Neuronal stem cell (in vitro differentiated cells): ENCODE measurements at regions not wholly inside any gene's neighbourhood (a gene's known extent, or its start where the extent isn't known, plus 50 kb on each side); places are given as distances from the start of the nearest gene placed in this dataset.

Experiments
- DNase-seq: peaks from one replicate; pipeline ENCODE4 v3.0.0-alpha.2; 2013; ENCODE audit warnings: low spot score
- H2AFZ ChIP-seq: one replicate; pipeline ENCODE4 v1.6.1; 2013; ENCODE audit warnings: mild to moderate bottlenecking, low read length, inconsistent platforms
- H2AK5ac ChIP-seq: 2 replicates; pipeline ENCODE4 v1.6.1; 2013; ENCODE audit warnings: low read depth, mild to moderate bottlenecking, inconsistent platforms, low read length, moderate library complexity, mixed read lengths
- H2BK120ac ChIP-seq: 2 replicates; pipeline ENCODE4 v1.6.1; 2013; ENCODE audit warnings: low read depth, mild to moderate bottlenecking, inconsistent platforms, low read length, moderate library complexity, mixed read lengths
- H2BK12ac ChIP-seq: one replicate; pipeline ENCODE4 v1.6.1; 2013; ENCODE audit warnings: low read length, inconsistent platforms
- H2BK15ac ChIP-seq: 2 replicates; pipeline ENCODE4 v1.6.1; 2013; ENCODE audit warnings: mild to moderate bottlenecking, low read length, inconsistent platforms, mixed read lengths
- H2BK5ac ChIP-seq: one replicate; pipeline ENCODE4 v1.6.1; 2013; ENCODE audit warnings: inconsistent platforms, mild to moderate bottlenecking, low read length, moderate library complexity
- H3K14ac ChIP-seq: one replicate; pipeline ENCODE4 v1.6.1; 2013; ENCODE audit warnings: low read length, inconsistent platforms
- H3K18ac ChIP-seq: 2 replicates; pipeline ENCODE4 v1.6.1; 2013; ENCODE audit warnings: low read length, inconsistent platforms
- H3K23ac ChIP-seq: 2 replicates; pipeline ENCODE4 v1.6.1; 2013; ENCODE audit warnings: low read depth, mild to moderate bottlenecking, mixed read lengths, low read length, inconsistent platforms; ENCODE audit not compliant: poor library complexity
- H3K27ac ChIP-seq: replicated peaks from 3 replicates; pipeline ENCODE4 v1.5.1; 2013; ENCODE audit warnings: low read length, inconsistent platforms
- H3K27me3 ChIP-seq, 3 experiments: 2 replicates each; pipeline ENCODE4 v1.6.1; 2013; ENCODE audit warnings: low read length in 3 of 3, mild to moderate bottlenecking in 2 of 3, inconsistent platforms in 1 of 3, low read depth in 1 of 3, mixed read lengths in 1 of 3, moderate library complexity in 1 of 3; ENCODE audit not compliant: control insufficient read depth in 3 of 3, insufficient read depth in 3 of 3
- H3K36me3 ChIP-seq, 2 donors: replicated peaks in 1 of 2; 2 replicates each; pipeline ENCODE4 v1.6.1; 2013; ENCODE audit warnings: low read length in 2 of 2; ENCODE audit not compliant: control insufficient read depth in 2 of 2, insufficient read depth in 2 of 2
- H3K4ac ChIP-seq: 2 replicates; pipeline ENCODE4 v1.6.1; 2013; ENCODE audit warnings: inconsistent platforms, mild to moderate bottlenecking, low read length, moderate library complexity
- H3K4me1 ChIP-seq, 2 donors: 1 replicate in 1 of 2; 2 replicates in 1 of 2; pipeline ENCODE4 v1.6.1; 2013; ENCODE audit warnings: low read length in 2 of 2, low read depth in 1 of 2; ENCODE audit not compliant: control insufficient read depth in 2 of 2, insufficient read depth in 1 of 2
- H3K4me2 ChIP-seq: one replicate; pipeline ENCODE4 v1.6.1; 2013; ENCODE audit warnings: mild to moderate bottlenecking, low read length, inconsistent platforms; ENCODE audit not compliant: insufficient read depth, poor library complexity, severe bottlenecking
- H3K4me3 ChIP-seq, 2 donors: 2 replicates each; pipeline ENCODE4 v1.5.1; 2013; ENCODE audit warnings: low read length in 2 of 2, mild to moderate bottlenecking in 2 of 2, inconsistent platforms in 1 of 2, moderate library complexity in 1 of 2
- H3K79me1 ChIP-seq: one replicate; pipeline ENCODE4 v1.6.1; 2013; ENCODE audit warnings: low read depth, mild to moderate bottlenecking, inconsistent platforms, low read length, moderate library complexity
- H3K9ac ChIP-seq: one replicate; pipeline ENCODE4 v1.6.1; 2013; ENCODE audit warnings: mild to moderate bottlenecking, low read depth, low read length, inconsistent platforms; ENCODE audit not compliant: poor library complexity
- H3K9me3 ChIP-seq, 2 donors: replicated peaks in 1 of 2; 2 replicates each; pipeline versions ENCODE3 to v1.6.1; 2013; ENCODE audit warnings: low read length in 2 of 2, mild to moderate bottlenecking in 2 of 2, inconsistent platforms in 1 of 2, low read depth in 1 of 2, mixed read lengths in 1 of 2, moderate library complexity in 1 of 2; ENCODE audit not compliant: control insufficient read depth in 2 of 2, insufficient read depth in 1 of 2
- H4K8ac ChIP-seq: one replicate; pipeline ENCODE4 v1.6.1; 2013; ENCODE audit warnings: low read depth, mild to moderate bottlenecking, inconsistent platforms, low read length, moderate library complexity
- H4K91ac ChIP-seq: one replicate; pipeline ENCODE4 v1.6.1; 2013; ENCODE audit warnings: low read length, low read depth, mild to moderate bottlenecking, inconsistent platforms; ENCODE audit not compliant: poor library complexity
- WGBS, 2 donors: extraction: QIAGEN DNeasy Blood & Tissue Kit; methylation state at CpG; one replicate each; pipeline ENCODE4 v1.1.7; 2013; ENCODE audit warnings: missing lambda C conversion rate in 2 of 2, mixed read lengths in 1 of 2; ENCODE audit not compliant: insufficient read length in 2 of 2, insufficient replicate concordance in 1 of 2; ENCODE audit errors: extremely low coverage in 2 of 2; 5-methylcytosine and 5-hydroxymethylcytosine counted together

DNA sequence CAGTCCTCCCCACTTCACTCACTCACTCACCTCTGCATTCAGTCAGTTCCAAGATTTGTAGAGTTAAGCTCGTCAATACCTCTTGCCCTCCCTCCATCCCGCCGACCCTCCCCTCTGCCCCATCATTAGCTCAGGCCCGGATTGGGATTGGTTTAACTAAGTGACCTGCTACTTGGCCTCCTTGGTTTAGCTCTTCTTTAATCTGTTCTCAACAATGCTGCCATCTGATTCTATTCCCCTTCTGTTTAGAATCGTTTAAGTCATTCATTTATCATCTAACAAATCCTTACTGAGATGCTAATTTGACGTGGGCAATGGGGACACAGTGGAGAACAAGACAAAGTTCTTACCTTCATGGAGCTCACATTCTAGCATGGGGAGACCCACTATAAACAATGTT lies 204.6 kb downstream of the MTX2 start:
- Histone ChIP-seq H3K23ac (no peak overlapping the region), H4K8ac (no peak overlapping the region), H2AFZ (no peak overlapping the region), H3K9me3 (no peaks in the 10 kb centered on the region), H3K27ac (no peak overlapping the region), H3K14ac (no peak overlapping the region), H2BK12ac (no peak overlapping the region), H2BK15ac (no peak overlapping the region), H2AK5ac (no peak overlapping the region), H3K4me1 (no peaks in the 10 kb centered on the region), H2BK120ac (no peak overlapping the region), H3K79me1 (no peaks in the 10 kb centered on the region), H3K27me3 (no peaks in the 10 kb centered on the region), H4K91ac (no peak overlapping the region), H3K4ac (no peak overlapping the region), H3K18ac (no peak overlapping the region), H3K9ac (no peak overlapping the region), H3K4me3 (no peak overlapping the region), H3K36me3 (no peaks in the 10 kb centered on the region), H3K4me2 (no peak overlapping the region), H2BK5ac (no peak overlapping the region)
- DNase-seq, result no peak
- no CpG with 5 or more reads among the region's 6 CpGs for WGBS, 2 donors

- no peak overlapping the region for H3K4me3 ChIP-seq
- DNase-seq, result no peak
- no peak overlapping the region for H3K23ac ChIP-seq
- no peak overlapping the region for H2AK5ac ChIP-seq
- WGBS, 2 donors, result no CpG with 5 or more reads among the region's 1 CpG
- H3K18ac ChIP-seq, result no peak overlapping the region
- no peak overlapping the region for H3K9ac ChIP-seq
- no peak overlapping the region for H4K91ac ChIP-seq
- H3K4me1 ChIP-seq, result no peaks in the 10 kb centered on the region
- H4K8ac ChIP-seq, result no peak overlapping the region
- H2AFZ ChIP-seq, result no peak overlapping the region
- H2BK120ac ChIP-seq, result no peak overlapping the region
- H3K27ac ChIP-seq, result no peak overlapping the region
- H2BK15ac ChIP-seq, result no peak overlapping the region
- H3K27me3 ChIP-seq, result no peaks in the 10 kb centered on the region
- H3K36me3 ChIP-seq, result no peaks in the 10 kb centered on the region
- no peak overlapping the region for H2BK12ac ChIP-seq
- no peaks in the 10 kb centered on the region for H3K9me3 ChIP-seq
- no peak overlapping the region for H3K4me2 ChIP-seq
- H2BK5ac ChIP-seq, result no peak overlapping the region
- no peak overlapping the region for H3K14ac ChIP-seq
- H3K4ac ChIP-seq, result no peak overlapping the region
- H3K79me1 ChIP-seq, result no peaks in the 10 kb centered on the region
Measured at GRCh38 chr2:176477336-176477735, 208.1 kb downstream of the MTX2 start.

DNA sequence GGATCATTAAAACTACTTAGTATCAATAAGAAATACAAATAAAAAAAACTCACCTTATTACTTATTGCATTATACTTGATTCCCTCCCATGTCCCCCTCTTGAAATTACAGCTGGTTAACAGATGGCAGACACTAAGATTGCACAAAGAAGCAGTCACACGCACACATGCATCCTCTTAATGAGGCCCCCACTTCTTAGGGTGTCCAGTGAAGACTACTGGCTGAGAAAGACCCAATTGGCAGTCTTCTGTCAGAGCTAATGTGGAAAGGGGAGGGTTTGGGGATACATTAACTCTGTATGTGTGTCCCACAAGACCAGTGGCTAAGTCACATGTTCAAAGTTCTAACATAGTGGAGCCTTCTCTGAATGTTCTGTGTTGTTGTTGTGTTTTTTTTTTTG lies 210.7 kb downstream of the MTX2 start:
- no peak overlapping the region for H3K9ac ChIP-seq
- no peak overlapping the region for H3K23ac ChIP-seq
- no peak overlapping the region for H4K8ac ChIP-seq
- H3K4me3 ChIP-seq, result no peak overlapping the region
- no peak overlapping the region for H3K4me2 ChIP-seq
- H3K4ac ChIP-seq, result no peak overlapping the region
- no peak overlapping the region for H2AFZ ChIP-seq
- H2BK120ac ChIP-seq, result no peak overlapping the region
- H2AK5ac ChIP-seq, result no peak overlapping the region
- H3K79me1 ChIP-seq, result no peaks in the 10 kb centered on the region
- no peak overlapping the region for H3K27ac ChIP-seq
- no peak overlapping the region for H3K18ac ChIP-seq
- H2BK12ac ChIP-seq, result no peak overlapping the region
- no CpG with 5 or more reads among the region's 1 CpG for WGBS, 2 donors
- no peak overlapping the region for H3K14ac ChIP-seq
- H2BK5ac ChIP-seq, result no peak overlapping the region
- no peaks in the 10 kb centered on the region for H3K27me3 ChIP-seq
- H4K91ac ChIP-seq, result no peak overlapping the region
- H3K9me3 ChIP-seq, result no peaks in the 10 kb centered on the region
- no peak for DNase-seq
- H2BK15ac ChIP-seq, result no peak overlapping the region
- H3K4me1 ChIP-seq, result no peaks in the 10 kb centered on the region
- H3K36me3 ChIP-seq, result no peaks in the 10 kb centered on the region

DNA sequence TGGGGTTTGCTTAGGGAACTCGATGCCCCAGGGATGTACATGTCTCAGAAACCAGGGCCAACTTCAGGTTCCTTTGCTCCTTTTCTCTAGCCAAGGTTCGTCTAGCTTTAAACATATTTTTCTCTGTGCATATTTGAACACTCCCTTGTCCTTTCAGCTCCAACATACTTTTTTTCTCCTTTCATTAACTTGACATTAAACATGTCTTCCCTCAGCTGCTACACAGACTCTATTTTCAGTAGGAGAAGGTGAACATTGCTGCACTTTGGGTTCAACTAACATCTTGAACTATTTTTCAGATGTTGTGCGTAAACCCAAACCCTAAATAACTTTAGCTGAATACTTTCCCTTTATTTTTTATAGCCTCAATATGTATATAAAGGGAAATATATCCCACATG lies 212.9 kb downstream of the MTX2 start:
- no peak overlapping the region for H2AK5ac ChIP-seq
- H2BK15ac ChIP-seq, result no peak overlapping the region
- H3K79me1 ChIP-seq, result no peaks in the 10 kb centered on the region
- no peak overlapping the region for H3K4ac ChIP-seq
- H2BK5ac ChIP-seq, result no peak overlapping the region
- H4K91ac ChIP-seq, result no peak overlapping the region
- no peak overlapping the region for H3K4me3 ChIP-seq
- WGBS, 2 donors, result no CpG with 5 or more reads among the region's 3 CpGs
- no peaks in the 10 kb centered on the region for H3K36me3 ChIP-seq
- H2AFZ ChIP-seq, result no peak overlapping the region
- H2BK12ac ChIP-seq, result no peak overlapping the region
- H3K27me3 ChIP-seq, result no peaks in the 10 kb centered on the region
- no peak overlapping the region for H3K27ac ChIP-seq
- H3K23ac ChIP-seq, result no peak overlapping the region
- no peak overlapping the region for H4K8ac ChIP-seq
- H3K14ac ChIP-seq, result no peak overlapping the region
- no peaks in the 10 kb centered on the region for H3K9me3 ChIP-seq
- DNase-seq, result no peak
- H2BK120ac ChIP-seq, result no peak overlapping the region
- H3K4me1 ChIP-seq, result no peaks in the 10 kb centered on the region
- no peak overlapping the region for H3K4me2 ChIP-seq
- H3K18ac ChIP-seq, result no peak overlapping the region
- no peak overlapping the region for H3K9ac ChIP-seq
